Neutrophil (primary cell): ENCODE measurements at regions not wholly inside any gene's neighbourhood (a gene's known extent, or its start where the extent isn't known, plus 50 kb on each side); places are given as distances from the start of the nearest gene placed in this dataset.

Source experiments
- H3K27ac ChIP-seq: fragments of 200-600 bp; sonication (generic); 2 replicates; pipeline ENCODE4 v1.5.1; 2016; ENCODE audit warnings: mild to moderate bottlenecking, moderate library complexity
- H3K27me3 ChIP-seq: fragments of 200-600 bp; sonication (generic); 2 replicates; pipeline ENCODE4 v1.6.0; 2016; ENCODE audit warnings: mild to moderate bottlenecking
- H3K36me3 ChIP-seq: fragments of 200-600 bp; sonication (generic); 2 replicates; pipeline ENCODE4 v1.5.1; 2017
- H3K4me1 ChIP-seq, 2 experiments: fragments of 200-600 bp in 1 of 2; sonication (generic) in 1 of 2; 1 replicate in 1 of 2; 2 replicates in 1 of 2; pipeline versions ENCODE4 v1.5.1 to v1.6.1; 2013 to 2016; ENCODE audit warnings: low read depth in 1 of 2, low read length in 1 of 2, mild to moderate bottlenecking in 1 of 2, moderate library complexity in 1 of 2; ENCODE audit not compliant: control insufficient read depth in 1 of 2, insufficient read depth in 1 of 2
- H3K4me3 ChIP-seq, 2 experiments: fragments of 200-600 bp in 1 of 2; sonication (generic) in 1 of 2; 1 replicate in 1 of 2; 2 replicates in 1 of 2; pipeline ENCODE4 v1.5.1; 2013 to 2016; ENCODE audit warnings: low read depth in 1 of 2, low read length in 1 of 2, mild to moderate bottlenecking in 1 of 2, moderate library complexity in 1 of 2
- H3K9me3 ChIP-seq: fragments of 200-600 bp; sonication (generic); 2 replicates; pipeline ENCODE4 v1.5.1; 2016
- CTCF ChIP-seq: fragments of 200-600 bp; sonication (generic); IDR thresholded peaks from 2 replicates; pipeline ENCODE4 v1.5.1; 2016; ENCODE audit warnings: antibody characterized with exemption

GRCh38 chr10:10921826-10922461 is 95.7 kb upstream of the CELF2 start:
- Histone ChIP-seq H3K27ac (no peak overlapping the region), H3K4me1 (no peaks in the 10 kb centered on the region), H3K4me3 (no peak overlapping the region), H3K27me3 (no peaks in the 10 kb centered on the region), H3K9me3 (no peaks in the 10 kb centered on the region), H3K36me3 (no peaks in the 10 kb centered on the region)
- TF ChIP-seq CTCF: no peak

- no peaks in the 10 kb centered on the region for H3K9me3 ChIP-seq
- no peak for TF ChIP-seq CTCF
- H3K4me1 ChIP-seq: no peaks in the 10 kb centered on the region
- H3K4me3 ChIP-seq: no peak overlapping the region
- H3K36me3 ChIP-seq: no peaks in the 10 kb centered on the region
- no peak overlapping the region for H3K27ac ChIP-seq
- H3K27me3 ChIP-seq: no peaks in the 10 kb centered on the region
Measured at GRCh38 chr10:10923029-10923651, 94.5 kb upstream of the CELF2 start.

- H3K9me3 ChIP-seq: no peaks in the 10 kb centered on the region
- no peak overlapping the region for H3K4me3 ChIP-seq
- no peaks in the 10 kb centered on the region for H3K36me3 ChIP-seq
- no peak for TF ChIP-seq CTCF
- no peaks in the 10 kb centered on the region for H3K27me3 ChIP-seq
- no peak overlapping the region for H3K27ac ChIP-seq
- H3K4me1 ChIP-seq: no peaks in the 10 kb centered on the region
Measured at GRCh38 chr10:10925667-10926066, 92.0 kb upstream of the CELF2 start.

GRCh38 chr10:10927608-10928007 is 90.1 kb upstream of the CELF2 start:
- no peak for TF ChIP-seq CTCF
- H3K27me3 ChIP-seq: no peaks in the 10 kb centered on the region
- H3K27ac ChIP-seq: no peak overlapping the region
- no peaks in the 10 kb centered on the region for H3K4me1 ChIP-seq
- H3K4me3 ChIP-seq: no peak overlapping the region
- no peaks in the 10 kb centered on the region for H3K9me3 ChIP-seq
- no peaks in the 10 kb centered on the region for H3K36me3 ChIP-seq

- H3K27ac ChIP-seq: no peak overlapping the region
- no peak overlapping the region for H3K4me3 ChIP-seq
- no peaks in the 10 kb centered on the region for H3K4me1 ChIP-seq
- H3K27me3 ChIP-seq: no peaks in the 10 kb centered on the region
- no peaks in the 10 kb centered on the region for H3K9me3 ChIP-seq
- TF ChIP-seq CTCF: no peak
- H3K36me3 ChIP-seq: no peaks in the 10 kb centered on the region
Measured at GRCh38 chr10:10930979-10931743, 86.5 kb upstream of the CELF2 start.
